GM19351 (cell line): ENCODE measurements at regions not wholly inside any gene's neighbourhood (a gene's known extent, or its start where the extent isn't known, plus 50 kb on each side); places are given as distances from the start of the nearest gene placed in this dataset.
"Not testable (repeated sequence)": the region's sequence is repeated elsewhere in the genome, so short reads cannot be mapped to it uniquely, and the experiment has no call there.

Experiments
- ATAC-seq: cut with Tn5 transposase; IDR thresholded peaks from one replicate; pipeline ENCODE4 v1.9.1; 2021; ENCODE audit warnings: mild to moderate bottlenecking, moderate library complexity; ENCODE audit not compliant: unreplicated experiment

DNA sequence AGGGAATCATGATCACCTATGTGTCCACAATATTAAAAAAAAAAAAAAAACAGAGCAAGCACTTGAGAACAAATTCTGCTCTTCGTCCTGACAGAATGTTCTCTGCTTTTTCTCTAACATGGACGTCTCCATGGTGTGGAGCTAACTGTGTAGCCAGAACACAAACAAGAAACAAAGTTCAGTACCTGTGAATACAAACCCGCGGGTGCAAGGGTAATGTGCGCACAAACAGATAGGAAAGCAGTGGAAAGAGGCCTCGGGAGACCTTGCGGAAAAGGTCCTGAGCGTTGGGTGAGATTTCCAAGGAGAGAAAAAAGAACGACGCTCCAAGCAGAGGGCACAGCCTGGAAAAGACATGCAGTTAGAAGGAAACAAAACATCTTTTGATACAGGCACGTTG is 92.0 kb upstream of the TBL1X start:
- ATAC-seq = no peak

DNA sequence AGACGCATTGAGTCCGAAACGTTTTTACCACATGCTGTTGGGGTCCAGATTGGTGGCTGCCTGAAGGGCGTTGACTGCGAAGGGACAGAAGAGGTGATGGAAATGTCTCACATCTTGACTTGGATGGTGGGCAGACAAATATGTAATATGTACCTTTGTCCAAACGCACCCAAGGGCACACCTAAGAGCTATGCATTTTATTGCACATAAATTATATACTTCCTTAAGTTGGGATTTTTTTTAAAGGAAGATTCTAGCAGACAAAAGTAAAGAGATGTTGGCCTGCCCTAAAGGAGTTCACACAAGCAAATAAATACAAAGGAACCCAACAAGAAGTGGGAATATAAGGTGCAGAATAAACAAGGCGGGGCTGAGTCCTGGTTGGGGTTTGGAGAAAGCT is 91.1 kb upstream of the TBL1X start:
- ATAC-seq = no peak

GRCh38 chrX:9374555-9374954 is 90.3 kb upstream of the TBL1X start:
- ATAC-seq = no peak

GRCh38 chrX:9376111-9376510 is 88.7 kb upstream of the TBL1X start:
- no peak for ATAC-seq

DNA sequence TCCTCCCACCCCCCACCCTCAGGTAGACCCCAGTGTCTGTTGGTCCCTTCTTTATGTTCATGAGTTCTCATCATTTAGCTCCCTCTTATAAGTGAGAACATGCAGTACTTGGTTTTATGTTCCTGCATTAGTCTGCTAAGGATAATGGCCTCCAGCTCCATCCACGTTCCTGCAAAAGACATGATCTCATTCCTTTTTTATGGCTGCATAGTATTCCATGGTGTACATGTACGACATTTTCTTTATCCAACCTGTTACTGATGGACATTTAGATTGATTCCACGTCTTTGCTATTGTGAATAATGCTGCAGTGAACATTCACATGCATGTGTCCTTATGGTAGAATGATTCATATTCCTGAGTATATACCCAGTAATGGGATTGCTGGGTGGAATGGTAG is 87.6 kb upstream of the TBL1X start:
- ATAC-seq = not testable (repeated sequence)

- no peak for ATAC-seq
These were observed 85.7 kb upstream of the TBL1X start for GRCh38 chrX:9378980-9379696.

- ATAC-seq = no peak
These were observed 84.9 kb upstream of the TBL1X start for GRCh38 chrX:9379697-9380551.

GRCh38 chrX:9383655-9384054 is 81.2 kb upstream of the TBL1X start:
- no peak for ATAC-seq

- no peak for ATAC-seq
These were observed 76.4 kb upstream of the TBL1X start for GRCh38 chrX:9388450-9388849.

DNA sequence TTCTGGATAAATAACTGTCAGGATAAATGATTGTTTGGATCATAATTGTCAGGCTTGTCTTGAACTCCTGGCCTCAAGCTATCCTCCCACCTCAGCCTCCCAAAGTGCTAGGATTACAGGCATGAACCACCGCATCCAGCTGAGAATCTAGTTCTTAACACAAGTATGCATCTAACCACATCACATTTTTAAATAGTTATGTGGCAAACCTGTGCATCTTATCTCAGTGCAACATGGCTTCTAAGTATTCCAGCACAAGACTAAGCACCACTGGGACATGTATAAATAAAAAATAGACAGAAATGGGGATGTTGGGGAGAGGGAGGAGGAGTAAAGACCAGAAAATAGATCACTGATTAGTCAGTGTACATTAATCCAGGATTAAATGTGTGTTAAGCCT is 74.7 kb upstream of the TBL1X start:
- no peak for ATAC-seq

- ATAC-seq = no peak
These were observed 74.0 kb upstream of the TBL1X start for GRCh38 chrX:9390693-9391368.

DNA sequence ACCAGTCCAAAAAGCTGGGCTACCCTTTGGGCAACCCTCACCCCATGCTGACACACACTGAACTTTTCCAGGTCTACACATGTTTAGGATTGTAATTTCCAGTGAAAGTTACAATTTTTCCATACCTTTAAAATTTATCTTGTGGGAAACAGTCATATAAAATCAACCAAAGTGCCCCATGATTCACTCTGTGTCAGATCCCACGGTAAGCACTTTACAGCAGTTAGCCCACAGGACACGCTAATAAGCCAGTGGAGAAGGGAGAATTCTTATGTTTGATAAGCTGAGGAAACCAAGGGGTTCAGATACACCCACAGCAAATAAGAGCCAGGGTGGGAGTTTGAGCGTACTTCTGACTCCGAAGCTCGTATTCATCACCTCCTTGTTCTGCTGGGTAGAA is 72.4 kb upstream of the TBL1X start:
- ATAC-seq = no peak

GRCh38 chrX:9393571-9393970 is 71.3 kb upstream of the TBL1X start:
- ATAC-seq = no peak

DNA sequence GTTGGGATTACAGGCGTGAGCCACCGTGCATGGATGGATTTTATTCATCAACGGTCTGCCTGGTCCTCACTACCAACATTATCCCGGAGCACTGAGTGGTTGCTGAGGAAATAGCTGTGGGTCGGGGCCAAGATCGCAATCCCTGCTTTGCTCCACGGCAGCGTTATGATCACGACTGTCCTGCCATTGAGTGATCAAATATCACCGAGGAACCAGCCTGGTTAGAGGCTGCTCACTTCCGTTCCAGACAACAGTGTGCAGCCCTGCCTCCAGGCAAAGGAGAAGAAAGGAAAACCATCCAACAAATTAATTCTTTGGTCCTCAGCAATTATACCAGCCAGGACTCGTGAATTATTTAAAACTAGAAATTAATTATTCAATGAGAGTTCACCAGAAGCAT is 70.6 kb upstream of the TBL1X start:
- ATAC-seq = no peak

DNA sequence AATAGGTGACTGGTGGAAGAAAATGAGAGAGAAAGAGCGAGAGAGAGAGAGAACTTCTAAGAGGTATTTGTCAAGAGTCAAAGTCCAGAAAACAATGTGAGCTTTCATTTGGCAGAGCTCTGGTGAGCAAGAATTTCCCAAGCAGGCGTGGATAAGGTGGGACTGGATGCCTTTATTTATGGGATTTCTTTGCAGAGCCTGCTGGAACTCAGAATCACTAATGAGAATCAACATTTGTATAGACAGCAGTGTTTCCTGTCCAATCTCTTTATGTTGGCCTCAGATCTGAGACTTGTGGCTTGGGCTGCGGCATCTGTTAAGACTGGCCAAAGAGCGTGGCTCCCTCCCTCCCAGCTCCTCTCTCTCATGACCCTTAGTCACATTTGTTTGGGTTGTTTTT is 67.9 kb upstream of the TBL1X start:
- no peak for ATAC-seq

- no peak for ATAC-seq
These were observed 63.8 kb upstream of the TBL1X start for GRCh38 chrX:9401051-9401450.

DNA sequence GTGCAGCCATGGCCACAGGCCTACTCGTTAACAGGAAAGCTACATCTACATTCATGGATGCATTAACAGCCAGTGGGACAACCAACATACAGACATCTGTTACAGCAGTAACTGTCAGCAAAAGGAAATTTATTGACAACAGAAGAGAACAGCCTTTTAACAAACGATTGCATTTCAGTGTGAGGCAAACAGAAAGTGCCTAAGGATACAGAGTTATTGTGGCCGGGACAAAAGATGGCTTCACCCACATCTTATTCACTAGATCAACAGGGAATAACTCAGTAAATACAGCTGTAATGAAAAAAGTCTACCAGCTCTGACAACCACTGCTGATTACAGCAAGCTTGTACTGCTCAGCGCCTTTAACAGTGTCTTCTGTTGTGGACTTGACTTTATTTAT is 61.5 kb upstream of the TBL1X start:
- no peak for ATAC-seq

GRCh38 chrX:9405635-9406034 is 59.2 kb upstream of the TBL1X start:
- ATAC-seq = not testable (repeated sequence)

GRCh38 chrX:9410889-9411288 is 54.0 kb upstream of the TBL1X start:
- not testable (repeated sequence) for ATAC-seq

DNA sequence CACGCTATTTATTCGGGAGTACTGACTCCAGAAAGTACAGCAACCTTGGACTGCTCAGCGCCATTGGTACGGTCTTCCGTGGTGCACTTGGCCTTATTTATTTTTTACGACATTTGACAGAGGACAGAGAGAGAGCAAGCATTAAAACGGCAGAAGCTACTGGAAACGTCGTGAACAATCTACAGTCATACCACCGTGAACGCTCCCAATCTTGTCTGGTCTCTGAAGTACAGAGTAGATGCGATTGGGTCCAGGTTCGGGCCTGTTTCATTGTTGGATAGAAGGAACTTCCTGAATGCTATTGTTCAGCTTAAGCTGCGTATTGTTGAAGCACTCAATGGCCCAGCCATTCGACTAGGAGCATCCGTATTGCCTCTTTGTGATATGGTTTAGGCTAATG is 53.2 kb upstream of the TBL1X start:
- not testable (repeated sequence) for ATAC-seq

- no peak for ATAC-seq
These were observed 50.4 kb upstream of the TBL1X start for GRCh38 chrX:9414416-9414815.
